Prostate gland (tissue), 2 donors: ENCODE measurements at regions not wholly inside any gene's neighbourhood (a gene's known extent, or its start where the extent isn't known, plus 50 kb on each side); places are given as distances from the start of the nearest gene placed in this dataset.

Experiments
- CTCF ChIP-seq, 4 experiments: fragments of 200-600 bp in 2 of 4; fragments of 450-650 bp in 2 of 4; sonication (generic) in 2 of 4; IDR thresholded peaks; 1 replicate in 3 of 4; 2 replicates in 1 of 4; pipeline ENCODE4 v1.5.1; 2016 to 2019; ENCODE audit warnings: antibody characterized with exemption in 4 of 4, mild to moderate bottlenecking in 2 of 4, moderate library complexity in 2 of 4
- POLR2A ChIP-seq: fragments of 450-650 bp; IDR thresholded peaks from one replicate; pipeline ENCODE4 v1.6.1; 2016; ENCODE audit warnings: antibody characterized with exemption, mild to moderate bottlenecking
- POLR2AphosphoS5 ChIP-seq: sonication (generic); formaldehyde crosslinking; IDR thresholded peaks from one replicate; pipeline ENCODE4 v1.6.1; 2017; ENCODE audit warnings: antibody characterized with exemption

GRCh38 chr6:145531822-145532221, 203.5 kb downstream of the EPM2A start:
- TF ChIP-seq CTCF (IDR thresholded peaks at IDR 0.05), result no peak
- TF ChIP-seq POLR2A, result no peak
- no peak for TF ChIP-seq POLR2AphosphoS5
